Testis (tissue), 2 donors: ENCODE measurements at regions not wholly inside any gene's neighbourhood (a gene's known extent, or its start where the extent isn't known, plus 50 kb on each side); places are given as distances from the start of the nearest gene placed in this dataset.

ENCODE experiments used
- CTCF ChIP-seq, 3 experiments: fragments of 450-650 bp in 2 of 3; fragments of 200-600 bp in 1 of 3; sonication (generic) in 1 of 3; IDR thresholded peaks; one replicate each; pipeline ENCODE4 v1.5.1; 2016 to 2019; ENCODE audit warnings: antibody characterized with exemption in 3 of 3, mild to moderate bottlenecking in 2 of 3, moderate library complexity in 1 of 3
- POLR2A ChIP-seq: fragments of 450-650 bp; IDR thresholded peaks from one replicate; pipeline ENCODE4 v1.6.1; 2017; ENCODE audit warnings: antibody characterized with exemption, mild to moderate bottlenecking, moderate library complexity

DNA sequence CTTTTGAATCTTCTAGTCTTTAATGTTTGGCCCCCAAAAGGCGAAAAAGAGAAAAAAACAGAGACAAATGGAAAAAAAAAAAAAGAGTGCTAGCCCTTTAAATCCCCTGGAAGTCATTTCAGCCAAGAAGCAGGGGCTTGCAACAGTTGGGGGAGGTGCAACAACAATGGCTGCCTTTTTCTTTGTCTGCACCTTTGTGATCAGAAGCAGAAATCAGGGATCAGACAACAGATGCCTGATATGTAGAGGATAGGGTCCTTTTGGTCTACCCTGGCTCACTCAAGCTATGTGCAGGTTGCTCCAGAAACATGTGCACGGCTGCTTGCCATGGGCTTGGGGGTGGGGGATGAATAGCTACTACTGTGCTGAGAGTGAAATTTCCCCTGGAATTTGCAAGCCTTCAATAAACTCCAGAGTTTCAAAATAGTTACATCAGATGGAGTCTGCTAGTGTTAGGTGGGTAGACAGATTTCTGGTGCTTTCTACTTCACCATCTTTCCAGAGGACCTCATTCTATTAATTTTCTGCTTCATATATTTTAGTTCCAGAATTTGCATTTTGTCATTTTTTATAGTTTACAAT is 150.9 kb downstream of the FGF18 start:
- TF ChIP-seq POLR2A (no peak), CTCF (IDR thresholded peaks at IDR 0.05) (no peak)
